ENCODE measurements at regions not wholly inside any gene's neighbourhood (a gene's known extent, or its start where the extent isn't known, plus 50 kb on each side); places are given as distances from the start of the nearest gene placed in this dataset.
"Not testable (repeated sequence)": the region's sequence is repeated elsewhere in the genome, so short reads cannot be mapped to it uniquely, and the experiment has no call there.

DNA sequence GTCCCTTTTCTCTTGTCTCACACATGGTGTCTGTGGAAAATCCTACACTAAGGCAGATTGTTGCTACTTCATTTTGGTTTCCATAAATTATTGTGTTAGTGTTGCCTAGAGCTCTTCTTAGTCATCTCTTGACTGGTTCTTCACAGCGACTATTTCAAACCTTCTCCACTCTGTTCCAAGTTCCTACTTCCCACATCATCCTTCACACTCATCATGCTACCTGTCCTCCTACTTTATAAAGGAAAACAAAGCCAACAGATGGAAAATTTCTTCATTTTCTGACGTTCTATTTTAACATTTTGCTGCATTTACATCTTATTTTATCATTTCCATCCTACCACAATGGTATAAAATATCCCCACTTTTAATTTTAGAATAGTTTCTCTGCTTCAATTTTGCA lies 614.1 kb downstream of the LMO7 start:
- H3K4me3 ChIP-seq (ENCODE audit: low read depth, low read length) = no peak overlapping the region
- Mint-ChIP-seq H3K9me3 (peaks cover 0 to 6% (median 2%) of the 10 kb centered on the region in 7 donors), H3K27ac (no peak overlapping the region), H3K36me3 (no peaks in the 10 kb centered on the region), H3K4me3 (no peak overlapping the region), H3K4me1 (no peaks in the 10 kb centered on the region), H3K27me3 (no peaks in the 10 kb centered on the region)
- no peaks in the 10 kb centered on the region for H3K27me3 ChIP-seq (ENCODE audit: control insufficient read depth, insufficient read depth, low read length)
- DNase-seq (no peak), ATAC-seq (ENCODE audit: low read depth in 2 of 2) (no peak)
- no peaks in the 10 kb centered on the region for H3K9me3 ChIP-seq (ENCODE audit: control insufficient read depth in 2 of 2, low read length in 2 of 2)
- no peak overlapping the region for H3K27ac ChIP-seq (ENCODE audit: insufficient read depth, low read length, poor library complexity, severe bottlenecking)
- H3K4me1 ChIP-seq (ENCODE audit: control insufficient read depth, insufficient read depth, low read length, poor library complexity, severe bottlenecking) = no peaks in the 10 kb centered on the region
- H3K36me3 ChIP-seq (ENCODE audit: control insufficient read depth, insufficient read depth, low read length) = no peaks in the 10 kb centered on the region

DNA sequence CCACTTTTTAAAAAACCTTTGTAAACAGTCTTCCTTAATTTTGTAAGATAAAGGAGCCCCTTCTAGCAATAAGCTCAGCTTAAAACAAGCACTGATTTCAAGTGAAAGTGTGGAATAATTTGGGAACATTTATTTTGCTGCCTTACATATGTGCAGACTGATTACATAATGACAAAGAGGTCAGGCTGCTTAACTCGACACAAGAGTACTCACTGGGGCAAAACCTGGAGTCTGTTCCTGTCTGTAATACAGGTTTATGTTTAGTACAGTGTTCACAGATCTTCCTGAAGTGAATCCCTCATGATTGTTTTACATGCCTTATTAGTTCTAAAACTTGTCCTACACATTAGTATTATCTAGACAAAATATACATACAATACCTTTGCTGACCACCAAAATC lies 609.8 kb downstream of the LMO7 start:
- Histone ChIP-seq H3K4me1 (ENCODE audit: control insufficient read depth, insufficient read depth, low read length, poor library complexity, severe bottlenecking) (no peaks in the 10 kb centered on the region), H3K4me3 (ENCODE audit: low read depth, low read length) (no peak overlapping the region), H3K27me3 (ENCODE audit: control insufficient read depth, insufficient read depth, low read length) (no peaks in the 10 kb centered on the region), H3K27ac (ENCODE audit: insufficient read depth, low read length, poor library complexity, severe bottlenecking) (no peak overlapping the region), H3K9me3 (ENCODE audit: control insufficient read depth in 2 of 2, low read length in 2 of 2) (no peaks in the 10 kb centered on the region), H3K36me3 (ENCODE audit: control insufficient read depth, insufficient read depth, low read length) (no peaks in the 10 kb centered on the region)
- no peak for ATAC-seq (ENCODE audit: low read depth in 2 of 2)
- no peak overlapping the region for H3K4me3 Mint-ChIP-seq
- DNase-seq = no peak
- H3K27ac Mint-ChIP-seq = no peak overlapping the region
- no peaks in the 10 kb centered on the region for H3K36me3 Mint-ChIP-seq
- H3K27me3 Mint-ChIP-seq = no peaks in the 10 kb centered on the region
- H3K9me3 Mint-ChIP-seq = peaks cover 0 to 9% (median 2%) of the 10 kb centered on the region in 7 donors
- H3K4me1 Mint-ChIP-seq = no peaks in the 10 kb centered on the region

DNA sequence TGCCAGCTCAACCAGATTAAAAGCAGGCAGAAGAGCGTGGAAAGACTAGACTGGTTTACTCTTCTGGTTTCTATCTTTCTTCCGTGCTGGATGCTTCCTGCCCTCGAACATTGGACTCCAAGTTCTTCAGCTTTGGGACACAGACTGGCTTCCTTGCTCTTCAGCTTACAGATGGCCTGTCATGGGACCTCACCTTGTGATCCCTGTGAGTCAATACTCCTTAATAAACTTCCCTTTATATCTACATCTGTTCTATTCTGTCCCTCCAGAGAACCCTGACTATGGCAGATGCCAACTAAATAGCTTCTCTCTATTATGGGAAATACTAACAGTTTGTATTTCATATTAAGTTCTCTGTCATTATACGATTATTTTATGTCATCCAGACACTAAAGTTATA lies 609.1 kb downstream of the LMO7 start:
- no peak for DNase-seq
- no peaks in the 10 kb centered on the region for H3K9me3 ChIP-seq (ENCODE audit: control insufficient read depth in 2 of 2, low read length in 2 of 2)
- H3K27me3 Mint-ChIP-seq = no peaks in the 10 kb centered on the region
- H3K9me3 Mint-ChIP-seq = peaks cover 0 to 10% (median under 1%) of the 10 kb centered on the region in 7 donors
- no peaks in the 10 kb centered on the region for H3K4me1 Mint-ChIP-seq
- H3K36me3 ChIP-seq (ENCODE audit: control insufficient read depth, insufficient read depth, low read length) = no peaks in the 10 kb centered on the region
- H3K27ac Mint-ChIP-seq = no peak overlapping the region
- no peak for ATAC-seq (ENCODE audit: low read depth in 2 of 2)
- H3K4me1 ChIP-seq (ENCODE audit: control insufficient read depth, insufficient read depth, low read length, poor library complexity, severe bottlenecking) = no peaks in the 10 kb centered on the region
- no peak overlapping the region for H3K4me3 Mint-ChIP-seq
- no peaks in the 10 kb centered on the region for H3K27me3 ChIP-seq (ENCODE audit: control insufficient read depth, insufficient read depth, low read length)
- no peak overlapping the region for H3K4me3 ChIP-seq (ENCODE audit: low read depth, low read length)
- no peak overlapping the region for H3K27ac ChIP-seq (ENCODE audit: insufficient read depth, low read length, poor library complexity, severe bottlenecking)
- no peaks in the 10 kb centered on the region for H3K36me3 Mint-ChIP-seq

DNA sequence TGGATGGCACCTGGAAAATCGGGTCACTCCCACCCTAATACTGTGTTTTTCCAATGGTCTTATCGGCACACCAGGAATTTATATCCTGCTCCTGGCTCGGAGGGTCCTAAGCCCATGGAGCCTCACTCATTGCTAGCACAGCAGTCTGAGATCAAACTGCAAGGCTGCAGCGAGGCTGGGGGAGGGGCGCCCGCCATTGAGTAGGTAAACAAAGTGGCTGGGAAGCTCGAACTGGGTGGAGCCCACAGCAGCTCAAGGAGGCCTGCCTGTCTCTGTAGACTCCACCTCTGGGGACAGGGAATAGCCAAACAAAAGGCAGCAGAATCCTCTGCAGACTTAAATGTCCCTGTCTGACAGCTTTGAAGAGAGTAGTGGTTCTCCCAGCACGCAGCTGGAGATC lies 607.0 kb downstream of the LMO7 start:
- not testable (repeated sequence) for H3K36me3 Mint-ChIP-seq; H3K4me3 Mint-ChIP-seq; H3K27ac Mint-ChIP-seq; H3K4me1 ChIP-seq (ENCODE audit: control insufficient read depth, insufficient read depth, low read length, poor library complexity, severe bottlenecking); H3K4me3 ChIP-seq (ENCODE audit: low read depth, low read length); H3K4me1 Mint-ChIP-seq; H3K27me3 Mint-ChIP-seq; H3K36me3 ChIP-seq (ENCODE audit: control insufficient read depth, insufficient read depth, low read length); H3K9me3 ChIP-seq (ENCODE audit: control insufficient read depth in 2 of 2, low read length in 2 of 2); DNase-seq; H3K27ac ChIP-seq (ENCODE audit: insufficient read depth, low read length, poor library complexity, severe bottlenecking); H3K9me3 Mint-ChIP-seq; ATAC-seq (ENCODE audit: low read depth in 2 of 2); H3K27me3 ChIP-seq (ENCODE audit: control insufficient read depth, insufficient read depth, low read length)

DNA sequence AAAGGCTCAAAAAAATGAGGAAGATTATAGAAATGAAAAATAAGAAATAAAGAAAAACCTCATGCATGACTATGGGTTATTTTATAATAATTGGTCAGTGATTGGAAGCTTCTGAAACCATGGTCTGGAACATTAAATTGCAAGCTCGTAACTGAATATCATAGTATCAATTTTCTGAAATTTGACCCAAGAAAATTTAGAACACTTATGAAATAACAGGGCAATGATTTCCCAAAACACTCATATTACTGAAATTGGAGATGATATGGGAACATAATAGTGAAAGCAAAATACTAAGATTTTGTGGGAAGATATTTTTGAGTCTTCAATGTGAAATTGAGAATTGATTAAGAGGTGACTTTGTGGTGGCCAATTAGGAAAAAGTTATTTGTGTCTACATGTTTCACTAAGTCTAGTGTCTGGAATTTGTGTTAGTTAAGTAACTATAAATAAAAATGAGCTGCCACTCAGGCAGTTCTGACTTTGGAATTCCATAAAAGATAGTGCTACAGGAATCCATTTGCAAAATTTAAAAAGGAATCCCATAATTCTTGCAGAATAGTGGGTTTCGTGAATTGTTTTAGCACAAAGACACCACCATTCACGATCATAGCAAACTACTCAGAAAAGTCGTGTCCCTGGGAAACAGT lies 603.0 kb downstream of the LMO7 start:
- no peak for ATAC-seq (ENCODE audit: low read depth in 2 of 2)
- Mint-ChIP-seq H3K4me3 (no peak overlapping the region), H3K36me3 (no peaks in the 10 kb centered on the region), H3K4me1 (no peaks in the 10 kb centered on the region), H3K27ac (no peak overlapping the region), H3K9me3 (peaks cover 0 to 8% (median 3%) of the 10 kb centered on the region in 7 donors), H3K27me3 (no peaks in the 10 kb centered on the region)
- Histone ChIP-seq H3K4me1 (ENCODE audit: control insufficient read depth, insufficient read depth, low read length, poor library complexity, severe bottlenecking) (no peaks in the 10 kb centered on the region), H3K27ac (ENCODE audit: insufficient read depth, low read length, poor library complexity, severe bottlenecking) (no peak overlapping the region), H3K36me3 (ENCODE audit: control insufficient read depth, insufficient read depth, low read length) (no peaks in the 10 kb centered on the region), H3K9me3 (ENCODE audit: control insufficient read depth in 2 of 2, low read length in 2 of 2) (no peaks in the 10 kb centered on the region), H3K27me3 (ENCODE audit: control insufficient read depth, insufficient read depth, low read length) (no peaks in the 10 kb centered on the region), H3K4me3 (ENCODE audit: low read depth, low read length) (no peak overlapping the region)
- no peak for DNase-seq

DNA sequence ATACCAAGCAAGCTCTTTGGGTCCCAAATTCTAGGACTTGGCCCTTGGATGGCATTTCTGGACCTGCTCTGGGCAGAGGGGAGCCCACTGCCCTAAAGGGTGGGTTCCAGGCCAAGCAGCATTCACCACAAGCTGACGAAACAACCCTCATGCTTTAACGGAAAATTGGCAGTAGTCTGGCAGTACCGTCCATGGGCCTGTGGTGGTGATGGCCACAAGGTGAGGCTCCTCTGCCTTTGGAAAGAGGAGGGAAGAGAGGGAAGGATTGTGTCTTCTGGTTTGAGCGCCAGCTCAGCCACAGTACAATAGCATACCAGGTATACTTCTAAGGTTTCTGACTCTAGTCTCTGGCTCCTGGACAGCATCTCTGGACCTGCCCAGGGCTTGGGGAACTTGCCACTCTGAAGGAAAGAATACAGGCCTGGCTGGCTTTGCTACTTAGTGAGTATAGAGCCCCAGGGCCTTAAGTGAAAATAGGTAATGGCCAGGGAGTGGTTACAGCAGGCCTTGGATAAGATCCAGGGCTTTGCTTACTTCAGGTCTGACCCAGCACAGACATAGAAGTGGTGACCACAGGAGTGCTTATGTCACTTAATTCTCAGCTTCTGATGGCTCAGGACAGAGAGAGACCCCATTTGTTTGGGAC lies 595.5 kb downstream of the LMO7 start:
- H3K36me3 Mint-ChIP-seq = no peaks in the 10 kb centered on the region
- H3K4me3 Mint-ChIP-seq = no peak overlapping the region
- H3K27me3 Mint-ChIP-seq = no peaks in the 10 kb centered on the region
- no peak for ATAC-seq (ENCODE audit: low read depth in 2 of 2)
- Histone ChIP-seq H3K27me3 (ENCODE audit: control insufficient read depth, insufficient read depth, low read length) (no peaks in the 10 kb centered on the region), H3K9me3 (ENCODE audit: control insufficient read depth in 2 of 2, low read length in 2 of 2) (no peaks in the 10 kb centered on the region), H3K27ac (ENCODE audit: insufficient read depth, low read length, poor library complexity, severe bottlenecking) (no peak overlapping the region), H3K4me1 (ENCODE audit: control insufficient read depth, insufficient read depth, low read length, poor library complexity, severe bottlenecking) (no peaks in the 10 kb centered on the region), H3K36me3 (ENCODE audit: control insufficient read depth, insufficient read depth, low read length) (no peaks in the 10 kb centered on the region), H3K4me3 (ENCODE audit: low read depth, low read length) (no peak overlapping the region)
- DNase-seq = no peak
- H3K27ac Mint-ChIP-seq = no peak overlapping the region
- H3K4me1 Mint-ChIP-seq = no peaks in the 10 kb centered on the region
- H3K9me3 Mint-ChIP-seq = peaks cover 0 to 2% (median 0%) of the 10 kb centered on the region in 7 donors

DNA sequence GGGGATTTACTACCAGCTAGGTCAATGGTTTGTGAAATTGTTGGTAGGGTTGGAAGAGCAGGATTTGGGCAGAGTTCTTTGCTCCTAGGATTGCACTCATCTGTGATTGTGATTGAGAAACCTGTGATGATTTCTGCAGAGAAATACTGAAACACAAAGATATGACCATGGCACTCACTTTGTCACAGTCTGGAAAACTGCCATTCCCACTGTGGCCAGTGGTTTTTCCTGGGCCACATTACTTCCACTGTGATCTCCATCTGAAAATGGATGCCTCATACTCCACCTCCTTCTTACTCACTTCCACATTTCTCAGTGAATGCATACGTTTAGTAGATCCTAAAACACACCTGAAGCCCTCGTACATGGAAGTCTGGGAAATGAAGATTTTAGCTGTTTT lies 593.2 kb downstream of the LMO7 start:
- Mint-ChIP-seq H3K9me3 (peaks cover 0 to 6% (median 0%) of the 10 kb centered on the region in 7 donors), H3K27me3 (no peaks in the 10 kb centered on the region), H3K27ac (no peak overlapping the region), H3K36me3 (no peaks in the 10 kb centered on the region), H3K4me3 (no peak overlapping the region), H3K4me1 (no peaks in the 10 kb centered on the region)
- Histone ChIP-seq H3K9me3 (ENCODE audit: control insufficient read depth in 2 of 2, low read length in 2 of 2) (no peaks in the 10 kb centered on the region), H3K27ac (ENCODE audit: insufficient read depth, low read length, poor library complexity, severe bottlenecking) (no peak overlapping the region), H3K27me3 (ENCODE audit: control insufficient read depth, insufficient read depth, low read length) (no peaks in the 10 kb centered on the region), H3K4me3 (ENCODE audit: low read depth, low read length) (no peak overlapping the region), H3K36me3 (ENCODE audit: control insufficient read depth, insufficient read depth, low read length) (no peaks in the 10 kb centered on the region), H3K4me1 (ENCODE audit: control insufficient read depth, insufficient read depth, low read length, poor library complexity, severe bottlenecking) (no peaks in the 10 kb centered on the region)
- DNase-seq (no peak), ATAC-seq (ENCODE audit: low read depth in 2 of 2) (no peak)

DNA sequence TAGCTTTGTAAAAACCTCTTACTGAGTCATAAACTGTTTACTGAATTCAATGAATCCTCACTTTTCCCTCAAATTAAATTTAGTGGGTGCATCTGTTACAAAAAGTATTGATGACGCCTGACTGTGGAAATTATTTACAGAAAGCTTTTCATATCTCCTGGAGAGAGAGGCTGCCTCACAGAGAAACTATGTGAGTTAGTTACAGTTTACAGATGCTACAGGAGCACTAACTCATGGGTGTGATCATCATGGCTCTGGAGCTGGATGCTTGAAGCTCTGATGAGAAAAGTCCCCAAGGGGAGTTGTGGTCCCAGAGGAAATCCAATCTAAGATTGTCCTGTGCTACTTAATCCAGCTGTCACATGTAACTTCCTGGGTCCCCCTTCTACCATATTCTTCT lies 590.8 kb downstream of the LMO7 start:
- H3K4me1 ChIP-seq (ENCODE audit: control insufficient read depth, insufficient read depth, low read length, poor library complexity, severe bottlenecking) = no peaks in the 10 kb centered on the region
- H3K27me3 Mint-ChIP-seq = no peaks in the 10 kb centered on the region
- ATAC-seq (ENCODE audit: low read depth in 2 of 2) (no peak), DNase-seq (no peak)
- H3K36me3 Mint-ChIP-seq = no peaks in the 10 kb centered on the region
- no peak overlapping the region for H3K4me3 ChIP-seq (ENCODE audit: low read depth, low read length)
- H3K4me3 Mint-ChIP-seq = no peak overlapping the region
- H3K27ac Mint-ChIP-seq = no peak overlapping the region
- H3K36me3 ChIP-seq (ENCODE audit: control insufficient read depth, insufficient read depth, low read length) = no peaks in the 10 kb centered on the region
- H3K4me1 Mint-ChIP-seq = no peaks in the 10 kb centered on the region
- H3K9me3 Mint-ChIP-seq = peaks cover 0 to 6% (median 0%) of the 10 kb centered on the region in 7 donors
- no peaks in the 10 kb centered on the region for H3K27me3 ChIP-seq (ENCODE audit: control insufficient read depth, insufficient read depth, low read length)
- no peaks in the 10 kb centered on the region for H3K9me3 ChIP-seq (ENCODE audit: control insufficient read depth in 2 of 2, low read length in 2 of 2)
- H3K27ac ChIP-seq (ENCODE audit: insufficient read depth, low read length, poor library complexity, severe bottlenecking) = no peak overlapping the region
